DMS153 (cell line): ENCODE measurements at regions not wholly inside any gene's neighbourhood (a gene's known extent, or its start where the extent isn't known, plus 50 kb on each side); places are given as distances from the start of the nearest gene placed in this dataset.

ENCODE experiments used
- DNase-seq: peaks from one replicate; lab custom pipeline; 2025; lab: John Stamatoyannopoulos, UW

GRCh38 chr2:20540587-20541293 lies 93.9 kb downstream of the RHOB start:
- DNase-seq = no peak

GRCh38 chr2:20541294-20541640 lies 94.4 kb downstream of the RHOB start:
- DNase-seq = no peak

- DNase-seq = no peak
These were observed 94.8 kb downstream of the RHOB start for GRCh38 chr2:20541651-20542050.

- no peak for DNase-seq
These were observed 95.4 kb downstream of the RHOB start for GRCh38 chr2:20542269-20542668.

DNA sequence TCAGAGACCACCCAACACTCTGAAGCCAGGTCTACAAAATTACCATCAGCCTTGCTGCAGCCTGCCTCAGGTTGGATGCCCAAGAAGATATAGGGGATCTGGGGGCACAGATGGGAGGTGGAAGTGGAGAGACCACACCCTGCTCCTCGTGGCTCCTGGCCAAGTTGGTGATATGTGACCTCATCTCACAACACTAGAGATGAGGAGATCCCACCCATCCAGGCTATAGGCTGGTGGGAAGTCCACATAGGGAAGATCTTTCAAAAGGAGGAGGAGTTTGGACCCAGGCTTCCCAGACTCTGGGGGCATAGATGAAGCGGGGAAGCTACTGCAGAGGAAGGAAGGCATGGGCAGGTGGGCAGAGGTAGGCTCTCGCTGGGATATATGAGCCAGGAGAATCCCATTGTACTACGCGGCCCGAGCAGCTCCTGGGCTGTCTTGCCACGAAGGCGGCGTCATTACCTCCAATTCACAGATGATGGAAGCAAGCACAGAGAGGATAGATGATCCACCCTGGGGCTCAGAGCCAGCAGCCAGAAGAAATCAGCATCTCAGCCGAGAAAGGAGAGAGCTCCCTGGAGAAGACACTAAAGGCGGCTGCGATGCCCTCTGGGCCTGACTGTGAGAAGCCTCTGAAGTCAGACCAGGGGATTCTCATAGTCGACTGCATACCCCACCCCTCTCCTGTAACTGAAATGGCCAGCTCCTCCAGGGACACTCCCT lies 96.0 kb downstream of the RHOB start:
- no peak for DNase-seq

- DNase-seq = no peak
These were observed 96.7 kb downstream of the RHOB start for GRCh38 chr2:20543469-20544152.

- no peak for DNase-seq
These were observed 97.4 kb downstream of the RHOB start for GRCh38 chr2:20544153-20544747.

DNA sequence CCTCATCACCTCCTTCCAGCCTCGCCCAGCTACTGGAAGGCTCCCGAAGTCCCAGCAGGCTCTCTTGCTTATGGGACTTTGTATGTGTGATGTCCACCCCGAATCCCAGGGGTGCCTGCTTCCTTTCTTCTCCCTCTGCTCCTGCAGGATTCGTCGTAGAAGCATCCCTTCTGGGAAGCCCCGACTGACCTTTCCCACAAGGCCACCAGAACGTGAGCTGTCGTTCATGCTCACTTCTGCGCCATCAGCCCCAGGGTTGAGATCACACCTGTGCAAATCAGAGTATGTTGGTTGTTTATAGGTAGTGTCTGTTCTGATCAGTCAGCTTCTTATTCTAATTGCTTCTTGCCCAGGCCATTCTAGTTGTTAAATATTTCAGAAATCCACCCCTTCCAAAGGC lies 101.8 kb downstream of the HS1BP3 start:
- DNase-seq = no peak

DNA sequence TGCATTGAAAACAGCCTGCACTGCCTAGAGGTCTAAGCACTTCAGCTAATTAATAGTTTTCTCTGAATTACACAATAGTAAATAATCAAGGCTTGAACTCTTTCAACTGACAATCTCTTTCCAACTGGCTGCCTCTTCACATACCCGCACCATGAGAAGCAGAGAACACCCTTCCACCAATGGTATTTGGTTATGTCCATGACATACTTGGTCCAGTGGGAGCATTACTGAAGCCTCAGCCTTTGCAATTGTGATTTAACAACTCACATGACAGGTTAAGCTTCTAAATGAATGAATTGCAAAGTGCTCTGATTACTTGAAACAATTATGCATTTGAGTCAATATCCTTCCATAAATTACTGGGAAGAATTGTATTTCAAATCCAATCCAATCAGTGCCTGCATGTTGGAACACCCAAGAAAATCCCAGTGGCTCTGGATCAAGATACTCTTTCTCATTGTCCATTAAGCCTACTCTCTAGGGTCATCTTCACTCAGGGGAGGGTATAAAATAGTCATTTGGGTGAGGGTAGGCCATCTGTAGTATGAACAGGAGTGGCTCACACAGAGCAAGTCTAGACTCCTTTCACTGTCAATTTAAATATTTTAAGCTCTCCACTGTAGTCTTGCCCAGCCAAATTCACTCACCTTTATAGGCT lies 101.1 kb downstream of the HS1BP3 start:
- DNase-seq = no peak

DNA sequence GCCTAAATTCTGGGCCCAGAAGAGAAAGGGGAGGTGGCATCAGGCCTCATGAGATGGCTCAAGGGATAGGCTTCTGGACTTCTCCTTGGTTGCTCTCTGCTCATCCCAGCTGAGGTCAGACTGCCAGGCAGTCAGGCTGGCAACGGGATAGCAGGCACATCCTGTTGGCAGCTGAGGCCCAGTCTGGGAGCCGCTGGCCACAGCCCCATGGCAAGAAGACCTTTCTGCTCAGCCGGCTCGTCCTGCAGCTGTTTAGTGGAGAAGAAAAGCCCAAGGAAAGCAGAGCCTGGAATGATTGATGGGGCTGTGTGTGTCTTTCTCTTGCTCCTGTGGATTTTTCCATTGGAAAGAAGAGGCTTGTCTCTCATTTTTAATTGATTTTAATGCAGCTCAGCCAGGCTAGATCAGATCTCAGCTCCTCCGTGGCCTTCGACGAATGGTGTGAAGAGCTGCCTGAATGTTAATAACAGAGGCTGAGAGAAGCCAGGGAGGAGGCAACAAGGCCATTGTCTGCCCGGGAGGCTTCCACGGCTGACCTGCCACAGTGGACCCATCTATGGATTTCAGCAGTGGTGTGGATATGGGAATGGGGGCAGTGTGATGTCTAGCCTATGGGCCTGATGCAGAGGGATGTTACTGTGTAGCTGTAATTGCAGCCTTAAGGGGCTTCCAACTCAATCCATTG lies 99.5 kb downstream of the HS1BP3 start:
- DNase-seq = no peak

GRCh38 chr2:20551945-20552328 lies 99.0 kb downstream of the HS1BP3 start:
- no peak for DNase-seq

DNA sequence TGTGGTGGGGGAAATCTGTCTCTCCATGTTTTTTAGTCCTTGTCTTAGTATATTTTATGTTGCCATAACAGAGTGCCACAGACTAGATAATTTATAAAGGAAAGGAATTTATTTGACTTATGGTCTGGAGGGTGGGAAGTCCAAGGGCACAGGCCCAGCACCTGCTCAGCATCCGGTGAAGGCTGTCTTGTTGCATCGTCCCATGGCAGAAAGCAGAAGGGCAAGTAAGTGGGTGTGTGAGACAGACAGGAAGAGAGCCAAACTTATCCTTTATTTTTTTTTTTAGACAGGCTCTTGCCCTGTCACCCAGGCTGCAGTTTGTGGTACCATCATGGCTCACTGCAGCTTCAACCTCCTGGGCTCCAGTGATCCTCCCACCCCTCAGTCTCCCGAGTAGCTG lies 98.1 kb downstream of the HS1BP3 start:
- DNase-seq = no peak

DNA sequence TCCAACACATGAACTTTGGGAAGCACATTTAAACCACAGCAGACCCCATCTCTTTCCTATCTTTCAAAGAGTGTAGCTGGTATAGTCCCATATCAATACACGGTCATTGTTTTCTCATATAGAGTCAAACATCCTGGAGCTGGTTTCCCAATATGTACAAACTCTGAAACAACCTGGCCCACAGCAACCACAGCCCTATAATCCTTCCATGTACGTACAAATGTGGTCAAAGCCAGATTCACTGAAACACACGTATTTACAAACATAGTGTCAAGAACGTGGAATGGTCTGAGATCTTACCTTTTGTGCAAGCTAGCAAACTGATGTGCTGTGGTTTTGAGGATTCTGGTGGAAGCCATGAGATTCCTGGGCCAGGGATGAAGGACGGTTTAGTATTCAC lies 97.3 kb downstream of the HS1BP3 start:
- no peak for DNase-seq

- DNase-seq = no peak
These were observed 94.9 kb downstream of the HS1BP3 start for GRCh38 chr2:20555954-20556353.

DNA sequence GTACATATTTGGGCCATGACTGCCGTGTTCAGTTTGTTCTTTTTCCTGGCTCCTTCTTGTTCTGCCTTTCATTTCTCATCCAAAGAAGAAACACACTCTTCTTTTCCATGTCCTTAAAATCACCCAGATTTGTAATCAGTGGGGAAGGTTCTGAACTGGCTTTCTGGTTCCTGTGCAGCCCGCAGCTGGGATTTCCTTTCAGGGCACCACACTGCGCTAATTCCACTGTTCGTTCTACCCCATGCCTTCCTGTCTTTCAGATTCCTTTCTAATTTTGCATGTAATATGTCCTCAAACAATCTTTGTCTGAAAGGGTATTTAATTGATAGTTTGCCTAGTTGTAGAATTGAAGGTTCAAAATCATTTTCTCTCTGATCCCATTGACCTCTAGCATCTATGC lies 94.1 kb downstream of the HS1BP3 start:
- DNase-seq = no peak

GRCh38 chr2:20557226-20557625 lies 93.7 kb downstream of the HS1BP3 start:
- DNase-seq = no peak

DNA sequence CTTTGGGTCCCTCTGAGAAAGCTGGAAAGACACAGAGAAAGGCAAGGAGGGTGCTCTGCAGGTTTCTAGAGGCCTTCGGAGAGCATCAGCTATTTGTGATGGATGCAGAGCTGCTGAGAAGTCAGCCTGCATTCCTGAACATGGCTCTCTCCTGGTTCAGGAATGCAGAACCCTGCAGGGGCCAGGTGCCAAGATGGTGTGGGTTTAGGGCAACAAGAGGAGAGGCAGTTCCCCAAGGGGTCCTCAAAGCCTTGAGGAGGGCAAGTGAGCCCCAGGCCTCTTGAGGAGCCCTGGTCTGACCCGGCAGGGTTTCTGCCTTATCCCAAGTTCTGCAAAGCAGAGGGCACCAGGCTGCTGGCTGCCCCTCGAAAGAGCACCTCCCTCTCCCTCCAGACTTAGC lies 93.3 kb downstream of the HS1BP3 start:
- DNase-seq = no peak

GRCh38 chr2:20558391-20559150 lies 92.3 kb downstream of the HS1BP3 start:
- DNase-seq = no peak

GRCh38 chr2:20559277-20559676 lies 91.6 kb downstream of the HS1BP3 start:
- DNase-seq = no peak

DNA sequence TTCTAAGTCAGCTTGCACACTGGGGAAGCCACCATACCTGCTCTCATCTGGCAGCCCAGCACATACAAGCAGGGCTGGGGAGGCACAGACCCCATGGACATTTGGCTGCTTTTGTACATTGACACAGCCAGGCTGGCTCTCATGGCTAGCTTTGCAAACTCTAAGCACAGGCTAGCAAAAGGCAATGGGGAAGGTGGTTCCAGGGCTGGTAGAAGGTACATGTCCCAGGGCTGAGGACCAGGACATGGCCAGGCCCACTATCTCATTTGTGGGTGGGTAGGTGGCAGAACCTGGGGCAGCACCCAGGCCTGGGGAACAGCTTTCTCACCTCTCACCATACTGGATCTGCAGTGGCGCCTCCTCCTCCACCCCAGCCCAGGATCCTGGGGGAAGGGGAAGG lies 90.9 kb downstream of the HS1BP3 start:
- no peak for DNase-seq
